HFF-Myc (cell line): ENCODE measurements at regions not wholly inside any gene's neighbourhood (a gene's known extent, or its start where the extent isn't known, plus 50 kb on each side); places are given as distances from the start of the nearest gene placed in this dataset.

ENCODE experiments used
- DNase-seq: peaks from one replicate; pipeline ENCODE4 v3.0.0-alpha.2; 2011; ENCODE audit warnings: low read depth; ENCODE audit errors: extremely low read depth
- H3K4me3 ChIP-seq: replicated peaks from 2 replicates; pipeline ENCODE4 v1.5.1; 2011; ENCODE audit warnings: low read depth, mild to moderate bottlenecking, control low read depth, low read length
- CTCF ChIP-seq: IDR thresholded peaks from 2 replicates; pipeline ENCODE4 v1.5.1; 2012; ENCODE audit warnings: mild to moderate bottlenecking, low read depth, low read length, control low read depth; ENCODE audit errors: missing control alignments

GRCh38 chr10:131667561-131667960 is 233.2 kb upstream of the PPP2R2D start:
- H3K4me3 ChIP-seq: no peak overlapping the region
- TF ChIP-seq CTCF: no peak
- DNase-seq: no peak

- H3K4me3 ChIP-seq: no peak overlapping the region
- DNase-seq: no peak
Measured at GRCh38 chr10:131668903-131669302, 231.9 kb upstream of the PPP2R2D start.

GRCh38 chr10:131669838-131670237 is 231.0 kb upstream of the PPP2R2D start:
- no peak for DNase-seq
- TF ChIP-seq CTCF: no peak
- H3K4me3 ChIP-seq: no peak overlapping the region

More at GRCh38 chr10:131668903-131669302, 231.9 kb upstream of the PPP2R2D start:
- no peak for TF ChIP-seq CTCF

GRCh38 chr10:131670341-131670740 is 230.5 kb upstream of the PPP2R2D start:
- TF ChIP-seq CTCF: no peak
- no peak overlapping the region for H3K4me3 ChIP-seq
- DNase-seq: no peak

GRCh38 chr10:131673396-131673795 is 227.4 kb upstream of the PPP2R2D start:
- TF ChIP-seq CTCF: no peak
- no peak overlapping the region for H3K4me3 ChIP-seq
- no peak for DNase-seq

GRCh38 chr10:131674130-131674529 is 226.7 kb upstream of the PPP2R2D start:
- TF ChIP-seq CTCF: no peak
- no peak for DNase-seq
- no peak overlapping the region for H3K4me3 ChIP-seq

GRCh38 chr10:131675104-131675503 is 225.7 kb upstream of the PPP2R2D start:
- DNase-seq: no peak
- H3K4me3 ChIP-seq: no peak overlapping the region
- TF ChIP-seq CTCF: no peak
